WTC11 (cell line): ENCODE measurements at regions not wholly inside any gene's neighbourhood (a gene's known extent, or its start where the extent isn't known, plus 50 kb on each side); places are given as distances from the start of the nearest gene placed in this dataset.

Source experiments
- ATAC-seq: fragments of 200-7000 bp; cut with Tn5 transposase; 2 replicates; pipeline ENCODE4 v1.10.0; 2021; ENCODE audit warnings: mild to moderate bottlenecking, moderate library complexity
- CTCF ChIA-PET: fragments of 300-600 bp; sonication (Branson Sonifier 250); formaldehyde crosslinking; loops from one replicate; lab custom pipeline; 2021; ENCODE audit warnings: antibody characterized with exemption; lab: Charles Lee
- POLR2A ChIA-PET: fragments of 350-600 bp; sonication (Branson Sonifier 250); formaldehyde crosslinking; loops from one replicate; lab custom pipeline; 2021; ENCODE audit warnings: antibody characterized with exemption; lab: Charles Lee
- DNase-seq: peaks from one replicate; pipeline ENCODE4 v3.0.0; 2021; ENCODE audit warnings: low spot score
- H3K27ac Mint-ChIP-seq: 2 replicates; pipeline ENCODE4 v1.8.0; 2021; ENCODE audit warnings: mixed read lengths
- H3K27me3 Mint-ChIP-seq: 2 replicates; pipeline ENCODE4 v1.8.0; 2021; ENCODE audit warnings: low read depth, mild to moderate bottlenecking, moderate library complexity, mixed read lengths
- H3K36me3 Mint-ChIP-seq: 2 replicates; pipeline ENCODE4 v1.8.0; 2021; ENCODE audit warnings: mixed read lengths
- H3K4me1 Mint-ChIP-seq: 2 replicates; pipeline ENCODE4 v1.8.0; 2022; ENCODE audit warnings: mixed read lengths
- H3K4me3 Mint-ChIP-seq: 2 replicates; pipeline ENCODE4 v1.8.0; 2021; ENCODE audit warnings: mild to moderate bottlenecking, moderate library complexity, mixed read lengths
- H3K9me3 Mint-ChIP-seq: 2 replicates; pipeline ENCODE4 v1.8.0; 2021; ENCODE audit warnings: mixed read lengths
- AR ChIP-seq: fragments of 250-450 bp; sonication (Bioruptor Pico); IDR thresholded peaks from 2 replicates; pipeline ENCODE4 v1.9.0; 2021; ENCODE audit warnings: mild to moderate bottlenecking
- GABPB1 ChIP-seq: sonication (generic); formaldehyde crosslinking; IDR thresholded peaks from 2 replicates; pipeline ENCODE4 v1.8.1; 2023; ENCODE audit warnings: mild to moderate bottlenecking, missing genetic modification reagents
- HMGA2 ChIP-seq: fragments of 250-450 bp; sonication (Bioruptor Pico); IDR thresholded peaks from 2 replicates; pipeline ENCODE4 v1.4.0; 2021; ENCODE audit warnings: mild to moderate bottlenecking, moderate library complexity
- IRF2 ChIP-seq: sonication (generic); formaldehyde crosslinking; IDR thresholded peaks from 2 replicates; pipeline ENCODE4 v1.8.0; 2022; ENCODE audit warnings: low read depth, missing genetic modification reagents, borderline replicate concordance
- JAZF1 ChIP-seq: fragments of 250-450 bp; sonication (Bioruptor Pico); IDR thresholded peaks from 2 replicates; pipeline ENCODE4 v1.9.0; 2021; ENCODE audit warnings: moderate library complexity, mild to moderate bottlenecking, inconsistent platforms
- JUN ChIP-seq: sonication (generic); formaldehyde crosslinking; IDR thresholded peaks from 2 replicates; pipeline ENCODE4 v1.8.0; 2023; ENCODE audit warnings: mild to moderate bottlenecking, missing genetic modification reagents
- KAT7 ChIP-seq: sonication (generic); formaldehyde crosslinking; IDR thresholded peaks from 2 replicates; pipeline ENCODE4 v1.8.1; 2023; ENCODE audit warnings: missing genetic modification reagents, mild to moderate bottlenecking, borderline replicate concordance
- MXD4 ChIP-seq: fragments of 250-450 bp; sonication (Bioruptor Pico); IDR thresholded peaks from 2 replicates; pipeline ENCODE4 v1.8.0; 2021; ENCODE audit warnings: mild to moderate bottlenecking, moderate library complexity, borderline replicate concordance
- NR1H2 ChIP-seq: sonication (generic); formaldehyde crosslinking; IDR thresholded peaks from 2 replicates; pipeline ENCODE4 v1.9.0; 2021; ENCODE audit warnings: mild to moderate bottlenecking, moderate library complexity, missing genetic modification reagents
- NR3C1 ChIP-seq: sonication (generic); formaldehyde crosslinking; conservative IDR thresholded peaks from 2 replicates; pipeline ENCODE4 v1.8.1; 2023; ENCODE audit warnings: low read depth, mild to moderate bottlenecking, missing genetic modification reagents
- OVOL2 ChIP-seq: fragments of 250-450 bp; sonication (Bioruptor Pico); IDR thresholded peaks from 2 replicates; pipeline ENCODE4 v1.9.0; 2021; ENCODE audit warnings: mild to moderate bottlenecking, borderline replicate concordance
- RORB ChIP-seq: fragments of 250-450 bp; sonication (Bioruptor Pico); IDR thresholded peaks from 2 replicates; pipeline ENCODE4 v1.9.0; 2021; ENCODE audit warnings: mild to moderate bottlenecking
- SOX15 ChIP-seq: fragments of 250-450 bp; sonication (Bioruptor Pico); IDR thresholded peaks from 2 replicates; pipeline ENCODE4 v1.9.0; 2021; ENCODE audit warnings: mild to moderate bottlenecking
- SP1 ChIP-seq: sonication (generic); formaldehyde crosslinking; conservative IDR thresholded peaks from 2 replicates; pipeline ENCODE4 v1.8.1; 2022; ENCODE audit warnings: missing genetic modification reagents
- STAT6 ChIP-seq: sonication (generic); formaldehyde crosslinking; conservative IDR thresholded peaks from 2 replicates; pipeline ENCODE4 v1.8.1; 2023; ENCODE audit warnings: mild to moderate bottlenecking, low read depth, missing genetic modification reagents, moderate library complexity
- ZNF138 ChIP-seq: sonication (generic); formaldehyde crosslinking; conservative IDR thresholded peaks from 2 replicates; pipeline ENCODE4 v1.8.1; 2022; ENCODE audit warnings: mild to moderate bottlenecking, moderate library complexity, missing genetic modification reagents
- ZNF219 ChIP-seq: sonication (generic); formaldehyde crosslinking; IDR thresholded peaks from 2 replicates; pipeline ENCODE4 v1.8.0; 2023; ENCODE audit warnings: missing genetic modification reagents, mild to moderate bottlenecking, borderline replicate concordance
- ZNF232 ChIP-seq: sonication (generic); formaldehyde crosslinking; IDR thresholded peaks from 2 replicates; pipeline ENCODE4 v1.8.0; 2022; ENCODE audit warnings: mild to moderate bottlenecking, missing genetic modification reagents
- ZNF512 ChIP-seq: sonication (generic); formaldehyde crosslinking; IDR thresholded peaks from 2 replicates; pipeline ENCODE4 v1.8.1; 2022; ENCODE audit warnings: missing genetic modification reagents, borderline replicate concordance
- ZNF671 ChIP-seq: fragments of 250-450 bp; sonication (Bioruptor Pico); IDR thresholded peaks from 2 replicates; pipeline ENCODE4 v1.8.0; 2021; ENCODE audit warnings: mild to moderate bottlenecking
- TF ChIP-seq, protein P1 (sequence below): sonication (generic); formaldehyde crosslinking; IDR thresholded peaks from 2 replicates; pipeline ENCODE4 v1.8.1; 2023; ENCODE audit warnings: mild to moderate bottlenecking, moderate library complexity, missing genetic modification reagents

DNA sequence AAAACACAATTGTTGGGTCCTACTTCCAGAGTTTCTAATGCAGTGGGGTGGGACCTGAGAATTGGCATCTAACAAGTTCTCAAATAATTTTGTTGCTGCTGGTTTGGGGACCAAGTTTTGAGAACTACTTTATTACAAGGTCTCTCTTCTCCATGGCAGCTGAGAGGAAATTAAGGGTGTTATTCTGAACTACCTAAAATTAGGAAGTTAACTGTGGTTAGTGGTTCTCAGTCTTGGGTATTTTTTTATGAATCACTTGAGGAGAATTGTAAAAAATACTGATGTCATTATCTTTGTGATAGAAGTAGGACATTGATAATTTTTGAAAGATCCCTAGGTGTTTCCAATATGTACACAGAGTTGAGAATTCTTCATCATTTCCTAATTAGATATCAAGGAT is 210.2 kb downstream of the MC4R start:
- H3K4me1 Mint-ChIP-seq, result 0 out of 2 replicates have a peak, but pooled peaks cover 3% of the 10 kb centered on the region
- DNase-seq (no peak), ATAC-seq (no peak)
- no peaks in the 10 kb centered on the region for H3K27me3 Mint-ChIP-seq
- ChIA-PET POLR2A (no interaction called here), CTCF (interaction anchor here (1.2 kb wide), 1 partner anchor 387 kb away, joined by 3 read pairs; no protein-coding TSS in a partner anchor)
- H3K9me3 Mint-ChIP-seq, result no peaks in the 10 kb centered on the region
- H3K36me3 Mint-ChIP-seq, result no peaks in the 10 kb centered on the region
- no peak overlapping the region for H3K27ac Mint-ChIP-seq
- H3K4me3 Mint-ChIP-seq, result no peak overlapping the region
- TF ChIP-seq ZNF671 (CRISPR knock-in tag) (no peak), GABPB1 (no peak), RORB (CRISPR knock-in tag) (no peak), KAT7 (CRISPR knock-in tag) (no peak)

GRCh38 chr18:60157810-60158209 is 214.8 kb downstream of the MC4R start:
- Mint-ChIP-seq H3K27ac (no peak overlapping the region), H3K4me3 (no peak overlapping the region), H3K36me3 (no peaks in the 10 kb centered on the region), H3K9me3 (peaks cover 6% of the 10 kb centered on the region; the same call in 1 of the 2 replicates), H3K4me1 (0 out of 2 replicates have a peak, but pooled peaks cover 3% of the 10 kb centered on the region), H3K27me3 (no peaks in the 10 kb centered on the region)
- ATAC-seq (no peak), DNase-seq (no peak)
- ChIA-PET CTCF (no interaction called here), POLR2A (no interaction called here)
- TF ChIP-seq ZNF512 (CRISPR knock-in tag), result no peak
- TF ChIP-seq NR1H2 (CRISPR knock-in tag), result no peak
- TF ChIP-seq ZNF219 (CRISPR knock-in tag), result no peak
- TF ChIP-seq, protein P1, sequence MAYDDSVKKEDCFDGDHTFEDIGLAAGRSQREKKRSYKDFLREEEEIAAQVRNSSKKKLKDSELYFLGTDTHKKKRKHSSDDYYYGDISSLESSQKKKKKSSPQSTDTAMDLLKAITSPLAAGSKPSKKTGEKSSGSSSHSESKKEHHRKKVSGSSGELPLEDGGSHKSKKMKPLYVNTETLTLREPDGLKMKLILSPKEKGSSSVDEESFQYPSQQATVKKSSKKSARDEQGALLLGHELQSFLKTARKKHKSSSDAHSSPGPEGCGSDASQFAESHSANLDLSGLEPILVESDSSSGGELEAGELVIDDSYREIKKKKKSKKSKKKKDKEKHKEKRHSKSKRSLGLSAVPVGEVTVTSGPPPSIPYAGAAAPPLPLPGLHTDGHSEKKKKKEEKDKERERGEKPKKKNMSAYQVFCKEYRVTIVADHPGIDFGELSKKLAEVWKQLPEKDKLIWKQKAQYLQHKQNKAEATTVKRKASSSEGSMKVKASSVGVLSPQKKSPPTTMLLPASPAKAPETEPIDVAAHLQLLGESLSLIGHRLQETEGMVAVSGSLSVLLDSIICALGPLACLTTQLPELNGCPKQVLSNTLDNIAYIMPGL (CRISPR knock-in tag), result no peak
- no peak for TF ChIP-seq SOX15 (CRISPR knock-in tag)
- no peak for TF ChIP-seq JAZF1
- no peak for TF ChIP-seq MXD4
- no peak for TF ChIP-seq NR3C1 (CRISPR knock-in tag)
- TF ChIP-seq STAT6 (CRISPR knock-in tag), result no peak
- no peak for TF ChIP-seq ZNF138 (CRISPR knock-in tag)

- Mint-ChIP-seq H3K27ac (no peak overlapping the region), H3K4me1 (peaks cover 17% of the 10 kb centered on the region), H3K36me3 (no peaks in the 10 kb centered on the region), H3K27me3 (no peaks in the 10 kb centered on the region), H3K9me3 (peaks cover 12% of the 10 kb centered on the region), H3K4me3 (no peak overlapping the region)
- ATAC-seq (no peak), DNase-seq (no peak)
- ChIA-PET POLR2A (no interaction called here), CTCF (interaction anchor here (0.7 kb wide), 1 partner anchor 157 kb away, joined by 3 read pairs; no protein-coding TSS in a partner anchor)
- TF ChIP-seq IRF2 (CRISPR knock-in tag) (no peak), AR (CRISPR knock-in tag) (no peak), JUN (CRISPR knock-in tag) (no peak), ZNF232 (no peak), ZNF219 (CRISPR knock-in tag) (no peak), ZNF671 (CRISPR knock-in tag) (no peak), OVOL2 (CRISPR knock-in tag) (no peak), HMGA2 (CRISPR knock-in tag) (no peak), SP1 (no peak), JAZF1 (no peak), GABPB1 (no peak)
These were observed 219.2 kb downstream of the MC4R start for GRCh38 chr18:60153376-60153775.
